ENCODE measurements at regions not wholly inside any gene's neighbourhood (a gene's known extent, or its start where the extent isn't known, plus 50 kb on each side); places are given as distances from the start of the nearest gene placed in this dataset.

DNA sequence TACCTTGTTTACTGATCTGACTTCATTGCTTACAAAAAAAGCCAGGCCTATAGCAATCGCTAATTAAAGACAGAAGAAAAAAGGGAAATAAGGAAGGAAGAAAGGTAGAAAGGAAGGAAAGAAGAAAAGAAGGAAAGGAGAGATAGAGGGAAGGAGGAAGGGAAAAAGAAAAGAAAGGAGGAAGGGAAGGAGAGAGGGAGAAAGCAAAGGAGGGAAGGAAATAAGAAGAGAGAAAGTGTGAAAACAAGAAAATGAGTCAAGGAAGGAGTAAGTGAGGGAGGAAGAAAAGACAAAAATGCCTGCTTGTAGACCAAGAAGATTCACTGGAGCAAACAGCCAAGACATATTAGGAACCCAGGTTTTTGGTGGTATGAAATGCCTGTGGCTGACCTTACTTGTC is 57.0 kb upstream of the MAGEB16 start:
- TF ChIP-seq, protein P1, sequence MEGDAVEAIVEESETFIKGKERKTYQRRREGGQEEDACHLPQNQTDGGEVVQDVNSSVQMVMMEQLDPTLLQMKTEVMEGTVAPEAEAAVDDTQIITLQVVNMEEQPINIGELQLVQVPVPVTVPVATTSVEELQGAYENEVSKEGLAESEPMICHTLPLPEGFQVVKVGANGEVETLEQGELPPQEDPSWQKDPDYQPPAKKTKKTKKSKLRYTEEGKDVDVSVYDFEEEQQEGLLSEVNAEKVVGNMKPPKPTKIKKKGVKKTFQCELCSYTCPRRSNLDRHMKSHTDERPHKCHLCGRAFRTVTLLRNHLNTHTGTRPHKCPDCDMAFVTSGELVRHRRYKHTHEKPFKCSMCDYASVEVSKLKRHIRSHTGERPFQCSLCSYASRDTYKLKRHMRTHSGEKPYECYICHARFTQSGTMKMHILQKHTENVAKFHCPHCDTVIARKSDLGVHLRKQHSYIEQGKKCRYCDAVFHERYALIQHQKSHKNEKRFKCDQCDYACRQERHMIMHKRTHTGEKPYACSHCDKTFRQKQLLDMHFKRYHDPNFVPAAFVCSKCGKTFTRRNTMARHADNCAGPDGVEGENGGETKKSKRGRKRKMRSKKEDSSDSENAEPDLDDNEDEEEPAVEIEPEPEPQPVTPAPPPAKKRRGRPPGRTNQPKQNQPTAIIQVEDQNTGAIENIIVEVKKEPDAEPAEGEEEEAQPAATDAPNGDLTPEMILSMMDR (IDR thresholded peaks at IDR 0.05), result no peak
- no peak for TF ChIP-seq POLR2A (IDR thresholded peaks at IDR 0.05)

Measured in Peyer's patch (tissue), 4 donors.